ENCODE measurements at regions not wholly inside any gene's neighbourhood (a gene's known extent, or its start where the extent isn't known, plus 50 kb on each side); places are given as distances from the start of the nearest gene placed in this dataset.

GRCh38 chr1:221190249-221190648, 311.0 kb downstream of the HLX start:
- in situ Hi-C loops (cut with MboI) (no loop called here), intact Hi-C loops (cut with micrococcal nuclease; ENCODE audit: unreplicated experiment) (no loop called here)
- ChIA-PET SMC1A (ENCODE audit: uncharacterized antibody, unreplicated experiment) (interaction anchor here (0.8 to 1.1 kb wide), 2 partner anchors 307 to 314 kb away, joined by 3 read pairs; no protein-coding TSS in a partner anchor), POLR2A (no interaction called here), CTCF (interaction anchor here (1.0 kb wide), 1 partner anchor 16 kb away, joined by 5 read pairs; no protein-coding TSS in a partner anchor), RAD21 (ENCODE audit: unreplicated experiment) (interaction anchor here (1.5 kb wide), 1 partner anchor 13 kb away, joined by 3 read pairs; no protein-coding TSS in a partner anchor)
- 40% methylated on average over 2 of the region's 2 CpGs for WGBS (ENCODE audit: insufficient coverage, insufficient replicate concordance, low lambda C conversion rate, missing lambda C conversion rate)
- no peaks in the 10 kb centered on the region; the same call in 2 of the 3 replicates for H3K9me3 ChIP-seq (replicated peaks; ENCODE audit: control insufficient read depth, insufficient read depth, low read length)
- H2AFZ ChIP-seq (ENCODE audit: control insufficient read depth, low read depth, low read length): no peak overlapping the region
- H3K27ac ChIP-seq (ENCODE audit: control insufficient read depth, insufficient read depth): no peak overlapping the region
- no peaks in the 10 kb centered on the region for H3K4me1 ChIP-seq (ENCODE audit: control insufficient read depth, insufficient read depth, low read length)
- BruUV-seq (replicated peaks): no TSS peak
- H3K79me2 ChIP-seq (ENCODE audit: control insufficient read depth, insufficient read depth, low read length): no peaks in the 10 kb centered on the region
- no peaks in the 10 kb centered on the region for H3K36me3 ChIP-seq (ENCODE audit: control insufficient read depth in 2 of 2, insufficient read depth in 2 of 2, low read length in 1 of 2)
- H4K20me1 ChIP-seq (ENCODE audit: control insufficient read depth, insufficient read depth): no peaks in the 10 kb centered on the region
- no peak overlapping the region for H3K4me3 ChIP-seq
- ATAC-seq: no peak
- H3K4me2 ChIP-seq (ENCODE audit: control insufficient read depth, insufficient read depth): no peak overlapping the region
- no peaks in the 10 kb centered on the region for H3K27me3 ChIP-seq (replicated peaks in 1 of 2; ENCODE audit: control insufficient read depth in 2 of 2, insufficient read depth in 2 of 2, low read length in 1 of 2)
- TF ChIP-seq RB1 (IDR thresholded peaks at IDR 0.05; ENCODE audit: borderline replicate concordance): no peak
- TF ChIP-seq IKZF2 (IDR thresholded peaks at IDR 0.05): no peak
- TF ChIP-seq SPI1 (IDR thresholded peaks at IDR 0.05; ENCODE audit: borderline replicate concordance, insufficient read depth, low read depth, low read length): peak; percentile 26; the same call in 1 of the 2 replicates
- no peak for TF ChIP-seq MTA3 (IDR thresholded peaks at IDR 0.05; ENCODE audit: borderline replicate concordance, low read length)
- no peak for TF ChIP-seq ESRRA (IDR thresholded peaks at IDR 0.05; ENCODE audit: low read length)
- no peak for TF ChIP-seq POLR2A (IDR thresholded peaks at IDR 0.05; ENCODE audit: low read depth, low read length)
- TF ChIP-seq MYC (IDR thresholded peaks at IDR 0.05; ENCODE audit: insufficient read depth, insufficient read length, insufficient replicate concordance, low read length, severe bottlenecking): no peak
- no peak for DNase-seq (ENCODE audit: low read depth, low spot score)
- no peak for FAIRE-seq
- H3K9ac ChIP-seq (ENCODE audit: control insufficient read depth, insufficient read depth, low read length): no peak overlapping the region

GRCh38 chr1:221192055-221192454, 312.8 kb downstream of the HLX start:
- POLR2A ChIA-PET: interaction anchor here (0.7 kb wide), 1 partner anchor 25 kb away, joined by 3 read pairs; no protein-coding TSS in a partner anchor
- Histone ChIP-seq H3K4me2 (ENCODE audit: control insufficient read depth, insufficient read depth) (no peak overlapping the region), H3K27ac (ENCODE audit: control insufficient read depth, insufficient read depth) (no peak overlapping the region), H4K20me1 (ENCODE audit: control insufficient read depth, insufficient read depth) (no peaks in the 10 kb centered on the region), H3K4me1 (ENCODE audit: control insufficient read depth, insufficient read depth, low read length) (no peaks in the 10 kb centered on the region), H3K36me3 (ENCODE audit: control insufficient read depth in 2 of 2, insufficient read depth in 2 of 2, low read length in 1 of 2) (no peaks in the 10 kb centered on the region), H3K9ac (ENCODE audit: control insufficient read depth, insufficient read depth, low read length) (no peak overlapping the region), H3K9me3 (replicated peaks; ENCODE audit: control insufficient read depth, insufficient read depth, low read length) (no peaks in the 10 kb centered on the region; the same call in 1 of the 3 replicates), H3K27me3 (replicated peaks in 1 of 2; ENCODE audit: control insufficient read depth in 2 of 2, insufficient read depth in 2 of 2, low read length in 1 of 2) (no peaks in the 10 kb centered on the region), H3K4me3 (no peak overlapping the region), H2AFZ (ENCODE audit: control insufficient read depth, low read depth, low read length) (no peak overlapping the region), H3K79me2 (ENCODE audit: control insufficient read depth, insufficient read depth, low read length) (no peaks in the 10 kb centered on the region)
- TF ChIP-seq STAT1 (conservative IDR thresholded peaks at IDR 0.05): no peak
- no peak for TF ChIP-seq NFYB (IDR thresholded peaks at IDR 0.05; ENCODE audit: insufficient read depth, low read depth, low read length)
- TF ChIP-seq IRF5 (IDR thresholded peaks at IDR 0.05; ENCODE audit: borderline replicate concordance): no peak
- no peak for TF ChIP-seq HDGF (IDR thresholded peaks at IDR 0.05)
- no peak for TF ChIP-seq NRF1 (conservative IDR thresholded peaks at IDR 0.05; ENCODE audit: low read depth, low read length)
- TF ChIP-seq FOXM1 (IDR thresholded peaks at IDR 0.05; ENCODE audit: low read depth, low read length): no peak
- no peak for TF ChIP-seq IKZF1 (conservative IDR thresholded peaks at IDR 0.05)
- TF ChIP-seq EGR1 (IDR thresholded peaks at IDR 0.05; ENCODE audit: borderline replicate concordance in 1 of 2, low read depth in 2 of 2, low read length in 2 of 2): no peak
- no peak for TF ChIP-seq JUNB (IDR thresholded peaks at IDR 0.05)
- TF ChIP-seq IKZF2 (IDR thresholded peaks at IDR 0.05): no peak
- no peak for TF ChIP-seq SMAD1 (IDR thresholded peaks at IDR 0.05; ENCODE audit: low read depth, partially characterized antibody)
- no peak for TF ChIP-seq POLR2A (IDR thresholded peaks at IDR 0.05; ENCODE audit: low read depth, low read length)
- DNase-seq (ENCODE audit: low read depth, low spot score) (no peak), FAIRE-seq (no peak), ATAC-seq (no peak)
- intact Hi-C loops (cut with micrococcal nuclease; ENCODE audit: unreplicated experiment): no loop called here
- BruUV-seq (replicated peaks): no TSS peak
- in situ Hi-C loops (cut with MboI): no loop called here
- WGBS (ENCODE audit: insufficient coverage, insufficient replicate concordance, low lambda C conversion rate, missing lambda C conversion rate): 14% methylated on average over 1 of the region's 1 CpG
- SMC1A ChIA-PET (ENCODE audit: uncharacterized antibody, unreplicated experiment): interaction anchor here (1.5 to 1.9 kb wide), 5 partner anchors 12 to 36 kb away, joined by 4 to 7 read pairs (median 4); no protein-coding TSS in a partner anchor
- RAD21 ChIA-PET (ENCODE audit: unreplicated experiment): interaction anchor here (0.8 kb wide), 1 partner anchor 10 kb away, joined by 3 read pairs; no protein-coding TSS in a partner anchor
- CTCF ChIA-PET: interaction anchor here (1.0 to 2.2 kb wide), 3 partner anchors 10 to 319 kb away, joined by 3 to 11 read pairs (median 4); no protein-coding TSS in a partner anchor
